Endodermal cell (in vitro differentiated cells): ENCODE measurements at regions not wholly inside any gene's neighbourhood (a gene's known extent, or its start where the extent isn't known, plus 50 kb on each side); places are given as distances from the start of the nearest gene placed in this dataset.

ENCODE experiments used
- DNase-seq: peaks from one replicate; pipeline ENCODE4 v3.0.0-alpha.2; 2017
- H3K27ac ChIP-seq: 2 replicates; pipeline ENCODE4 v1.5.1; 2013; ENCODE audit warnings: mild to moderate bottlenecking, low read depth, low read length, moderate library complexity
- H3K27me3 ChIP-seq: 2 replicates; pipeline ENCODE4 v1.6.1; 2013; ENCODE audit warnings: mild to moderate bottlenecking, low read length, moderate library complexity; ENCODE audit not compliant: insufficient read depth, control insufficient read depth, poor library complexity, severe bottlenecking
- H3K36me3 ChIP-seq: 2 replicates; pipeline ENCODE4 v1.7.0; 2013; ENCODE audit warnings: mild to moderate bottlenecking, low read length, moderate library complexity; ENCODE audit not compliant: control insufficient read depth, insufficient read depth
- H3K4me1 ChIP-seq: one replicate; pipeline ENCODE4 v1.7.0; 2013; ENCODE audit warnings: low read length; ENCODE audit not compliant: control insufficient read depth, insufficient read depth
- H3K4me3 ChIP-seq: 2 replicates; pipeline ENCODE4 v1.5.1; 2013; ENCODE audit warnings: mild to moderate bottlenecking, low read length, moderate library complexity
- H3K9ac ChIP-seq: 2 replicates; pipeline ENCODE4 v1.6.1; 2013; ENCODE audit warnings: mild to moderate bottlenecking, low read length, moderate library complexity; ENCODE audit not compliant: poor library complexity, severe bottlenecking; ENCODE audit errors: extremely low read depth
- H3K9me3 ChIP-seq: 2 replicates; pipeline ENCODE4 v1.6.1; 2013; ENCODE audit warnings: mild to moderate bottlenecking, low read length, moderate library complexity; ENCODE audit not compliant: control insufficient read depth
- H3K27ac Mint-ChIP-seq: 2 replicates; pipeline ENCODE4 v1.8.0; 2020; ENCODE audit warnings: mixed read lengths
- H3K27me3 Mint-ChIP-seq: 2 replicates; pipeline ENCODE4 v1.8.0; 2021; ENCODE audit warnings: mild to moderate bottlenecking, mixed read lengths; ENCODE audit not compliant: insufficient read depth
- H3K36me3 Mint-ChIP-seq: 2 replicates; pipeline ENCODE4 v1.8.0; 2020; ENCODE audit warnings: low read depth, mixed read lengths
- H3K4me1 Mint-ChIP-seq: 2 replicates; pipeline ENCODE4 v1.8.0; 2020; ENCODE audit warnings: mixed read lengths
- H3K4me3 Mint-ChIP-seq: 2 replicates; pipeline ENCODE4 v1.8.0; 2020; ENCODE audit warnings: mild to moderate bottlenecking, moderate library complexity, mixed read lengths
- H3K9me3 Mint-ChIP-seq: 2 replicates; pipeline ENCODE4 v1.8.0; 2020; ENCODE audit warnings: mild to moderate bottlenecking, mixed read lengths
- CTCF ChIP-seq: fragments of 200-600 bp; sonication (generic); conservative IDR thresholded peaks from 2 replicates; pipeline ENCODE4 v1.5.0; 2021; ENCODE audit warnings: antibody characterized with exemption, mild to moderate bottlenecking
- WGBS, 2 experiments: methylation state at CpG; one replicate each; pipeline versions ENCODE4 v1.1.5 to v1.1.7; 2013; ENCODE audit warnings: missing lambda C conversion rate in 2 of 2, mixed read lengths in 1 of 2; ENCODE audit not compliant: insufficient coverage in 1 of 2, insufficient read length in 1 of 2; 5-methylcytosine and 5-hydroxymethylcytosine counted together

- H3K4me3 ChIP-seq, result no peak overlapping the region
- no peak overlapping the region for H3K27ac Mint-ChIP-seq
- H3K27me3 ChIP-seq, result no peaks in the 10 kb centered on the region
- no peak for DNase-seq
- H3K9ac ChIP-seq, result no peak overlapping the region
- H3K9me3 Mint-ChIP-seq, result no peaks in the 10 kb centered on the region
- no peaks in the 10 kb centered on the region for H3K36me3 ChIP-seq
- no peak for TF ChIP-seq CTCF
- H3K4me3 Mint-ChIP-seq, result no peak overlapping the region
- no peaks in the 10 kb centered on the region for H3K4me1 Mint-ChIP-seq
- H3K36me3 Mint-ChIP-seq, result no peaks in the 10 kb centered on the region
- no peaks in the 10 kb centered on the region for H3K4me1 ChIP-seq
- H3K9me3 ChIP-seq, result no peaks in the 10 kb centered on the region
- no peaks in the 10 kb centered on the region for H3K27me3 Mint-ChIP-seq
- 80 to 86% methylated on average over 1 to 4 of the region's 5 CpGs for WGBS, 2 experiments
- no peak overlapping the region for H3K27ac ChIP-seq
Measured at GRCh38 chr5:101080462-101081240, 177.6 kb upstream of the ST8SIA4 start.

- Mint-ChIP-seq H3K4me3 (no peak overlapping the region), H3K9me3 (no peaks in the 10 kb centered on the region), H3K4me1 (peaks cover 16% of the 10 kb centered on the region), H3K36me3 (no peaks in the 10 kb centered on the region), H3K27ac (no peak overlapping the region), H3K27me3 (peaks cover 21% of the 10 kb centered on the region)
- no peak for TF ChIP-seq CTCF
- no peak overlapping the region for H3K27ac ChIP-seq
- H3K4me3 ChIP-seq, result no peak overlapping the region
- no peaks in the 10 kb centered on the region for H3K27me3 ChIP-seq
- no peaks in the 10 kb centered on the region for H3K36me3 ChIP-seq
- H3K9me3 ChIP-seq, result peaks cover 3% of the 10 kb centered on the region
- WGBS, 2 experiments, result 100% methylated on average over 1 of the region's 1 CpG
- H3K9ac ChIP-seq, result no peak overlapping the region
- no peak for DNase-seq
- no peaks in the 10 kb centered on the region for H3K4me1 ChIP-seq
Measured at GRCh38 chr5:101068298-101068697, 165.2 kb upstream of the ST8SIA4 start.

DNA sequence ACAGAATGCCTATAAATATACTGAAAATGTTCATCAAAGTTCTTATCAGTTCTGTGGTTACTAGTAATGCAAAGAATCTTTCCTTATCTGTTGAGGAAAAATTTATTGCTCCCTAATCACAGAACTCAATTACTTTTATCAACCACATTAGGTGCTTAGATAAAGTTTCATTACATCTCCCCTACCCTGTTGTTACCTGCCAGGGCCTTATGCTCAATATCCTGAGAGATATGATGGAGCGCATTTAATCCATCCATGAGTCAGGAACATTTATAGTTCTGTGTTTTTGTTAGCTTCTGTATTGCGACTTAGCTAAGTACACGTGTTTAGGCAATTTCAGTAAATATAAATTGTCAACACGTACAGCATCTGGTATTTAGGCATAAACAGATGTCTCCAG, 164.3 kb upstream of the ST8SIA4 start:
- peaks cover 11% of the 10 kb centered on the region for H3K9me3 ChIP-seq
- Mint-ChIP-seq H3K4me3 (no peak overlapping the region), H3K27ac (no peak overlapping the region), H3K9me3 (peaks cover 2% of the 10 kb centered on the region), H3K36me3 (no peaks in the 10 kb centered on the region), H3K4me1 (peaks cover 16% of the 10 kb centered on the region), H3K27me3 (peaks cover 19% of the 10 kb centered on the region)
- no peaks in the 10 kb centered on the region for H3K36me3 ChIP-seq
- no peak overlapping the region for H3K4me3 ChIP-seq
- no peak for TF ChIP-seq CTCF
- 91 to 96% methylated on average over 4 of the region's 4 CpGs for WGBS, 2 experiments
- H3K4me1 ChIP-seq, result no peaks in the 10 kb centered on the region
- no peak for DNase-seq
- no peak overlapping the region for H3K9ac ChIP-seq
- H3K27ac ChIP-seq, result no peak overlapping the region
- no peaks in the 10 kb centered on the region for H3K27me3 ChIP-seq
